ENCODE measurements at regions not wholly inside any gene's neighbourhood (a gene's known extent, or its start where the extent isn't known, plus 50 kb on each side); places are given as distances from the start of the nearest gene placed in this dataset.

GRCh38 chr5:167614294-167615021, 677.0 kb upstream of the WWC1 start:
- TF ChIP-seq SP1 (IDR thresholded peaks at IDR 0.05) (no peak), TAF1 (conservative IDR thresholded peaks at IDR 0.05) (no peak), JUND (IDR thresholded peaks at IDR 0.05) (no peak), FOXA2 (IDR thresholded peaks at IDR 0.05) (no peak), HNF4G (IDR thresholded peaks at IDR 0.05) (no peak), GABPA (IDR thresholded peaks at IDR 0.05 in 1 of 2, conservative IDR thresholded peaks at IDR 0.05 in 1 of 2) (no peak), ATF3 (IDR thresholded peaks at IDR 0.05) (no peak), FOXA1 (IDR thresholded peaks at IDR 0.05) (no peak), CTCF (IDR thresholded peaks at IDR 0.05; ENCODE audit: low read depth, low read length, missing input control) (no peak), YY1 (IDR thresholded peaks at IDR 0.05) (no peak), NR2F2 (IDR thresholded peaks at IDR 0.05) (no peak), RAD21 (IDR thresholded peaks at IDR 0.05) (no peak), MAX (IDR thresholded peaks at IDR 0.05) (no peak), HNF4A (conservative IDR thresholded peaks at IDR 0.05) (no peak), RXRA (IDR thresholded peaks at IDR 0.05) (no peak), EGR1 (IDR thresholded peaks at IDR 0.05; ENCODE audit: low read depth in 2 of 2) (no peak)
- TF ChIP-seq, protein P1, sequence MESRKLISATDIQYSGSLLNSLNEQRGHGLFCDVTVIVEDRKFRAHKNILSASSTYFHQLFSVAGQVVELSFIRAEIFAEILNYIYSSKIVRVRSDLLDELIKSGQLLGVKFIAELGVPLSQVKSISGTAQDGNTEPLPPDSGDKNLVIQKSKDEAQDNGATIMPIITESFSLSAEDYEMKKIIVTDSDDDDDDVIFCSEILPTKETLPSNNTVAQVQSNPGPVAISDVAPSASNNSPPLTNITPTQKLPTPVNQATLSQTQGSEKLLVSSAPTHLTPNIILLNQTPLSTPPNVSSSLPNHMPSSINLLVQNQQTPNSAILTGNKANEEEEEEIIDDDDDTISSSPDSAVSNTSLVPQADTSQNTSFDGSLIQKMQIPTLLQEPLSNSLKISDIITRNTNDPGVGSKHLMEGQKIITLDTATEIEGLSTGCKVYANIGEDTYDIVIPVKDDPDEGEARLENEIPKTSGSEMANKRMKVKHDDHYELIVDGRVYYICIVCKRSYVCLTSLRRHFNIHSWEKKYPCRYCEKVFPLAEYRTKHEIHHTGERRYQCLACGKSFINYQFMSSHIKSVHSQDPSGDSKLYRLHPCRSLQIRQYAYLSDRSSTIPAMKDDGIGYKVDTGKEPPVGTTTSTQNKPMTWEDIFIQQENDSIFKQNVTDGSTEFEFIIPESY (IDR thresholded peaks at IDR 0.05) = no peak
- Histone ChIP-seq H3K9me3 (ENCODE audit: control insufficient read depth in 4 of 4, low read length in 3 of 4) (no peaks in the 10 kb centered on the region), H3K27ac (ENCODE audit: low read depth in 1 of 2, low read length in 2 of 2) (no peak overlapping the region), H3K36me3 (ENCODE audit: control insufficient read depth in 4 of 4, insufficient read depth in 3 of 4, low read depth in 1 of 4, low read length in 3 of 4) (no peaks in the 10 kb centered on the region), H3K4me1 (ENCODE audit: control insufficient read depth in 4 of 4, insufficient read depth in 4 of 4, low read length in 3 of 4) (no peaks in the 10 kb centered on the region), H3K4me3 (ENCODE audit: low read depth in 1 of 3, low read length in 3 of 3) (no peak overlapping the region), H3K27me3 (ENCODE audit: control insufficient read depth in 4 of 4, insufficient read depth in 4 of 4, low read length in 3 of 4) (no peaks in the 10 kb centered on the region), H3K9ac (ENCODE audit: low read depth in 1 of 2, low read length in 2 of 2) (no peak overlapping the region)
- no peak for DNase-seq (ENCODE audit: low spot score)
- WGBS = 62% methylated on average over 8 of the region's 8 CpGs

DNA sequence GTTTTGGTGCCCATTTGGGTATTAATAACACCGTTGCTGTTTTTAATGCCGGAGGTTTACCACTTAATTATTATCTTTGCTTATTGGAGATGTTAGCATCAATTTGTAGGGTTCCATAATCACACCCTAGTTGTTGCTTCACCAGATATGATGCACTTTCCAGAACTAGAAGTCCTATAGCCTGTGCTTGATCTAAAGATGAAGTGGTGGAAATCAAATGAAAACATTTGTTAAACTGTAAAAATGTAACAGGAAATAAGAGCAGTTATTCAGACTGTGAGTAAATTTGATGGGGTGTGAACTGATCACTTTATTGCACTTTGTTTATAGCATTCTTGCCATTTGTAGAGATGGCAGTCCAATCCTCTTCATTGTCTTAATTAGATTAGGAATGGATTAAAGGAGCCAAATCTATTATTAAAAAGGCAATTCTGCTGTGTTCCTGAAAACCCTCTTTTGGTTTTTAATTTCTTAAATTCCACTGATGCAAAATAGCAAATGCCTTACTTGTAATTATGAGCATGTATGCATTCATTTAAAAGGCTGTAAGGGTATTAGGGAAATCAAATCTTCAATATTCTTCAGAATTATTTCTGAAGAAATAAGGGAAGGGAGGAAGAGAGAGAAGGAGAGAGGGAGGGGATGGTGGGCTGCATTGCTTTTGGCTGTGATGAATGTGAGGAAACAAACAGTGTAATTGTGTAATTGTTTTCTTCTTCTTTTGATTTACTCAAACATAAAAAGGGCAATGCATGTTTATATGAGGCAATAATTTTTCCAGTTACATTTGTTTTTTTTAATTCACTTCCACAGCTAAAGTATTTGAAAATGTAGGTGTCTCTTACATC, 675.2 kb upstream of the WWC1 start:
- no peak overlapping the region for H3K4me3 ChIP-seq (ENCODE audit: low read depth in 1 of 3, low read length in 3 of 3)
- WGBS = 32% methylated on average over 2 of the region's 2 CpGs
- no peaks in the 10 kb centered on the region for H3K9me3 ChIP-seq (ENCODE audit: control insufficient read depth in 4 of 4, low read length in 3 of 4)
- no peaks in the 10 kb centered on the region for H3K36me3 ChIP-seq (ENCODE audit: control insufficient read depth in 4 of 4, insufficient read depth in 3 of 4, low read depth in 1 of 4, low read length in 3 of 4)
- no peaks in the 10 kb centered on the region for H3K27me3 ChIP-seq (ENCODE audit: control insufficient read depth in 4 of 4, insufficient read depth in 4 of 4, low read length in 3 of 4)
- TF ChIP-seq JUND (IDR thresholded peaks at IDR 0.05) (no peak), RAD21 (IDR thresholded peaks at IDR 0.05) (no peak), MAX (IDR thresholded peaks at IDR 0.05) (no peak), EGR1 (IDR thresholded peaks at IDR 0.05; ENCODE audit: low read depth in 2 of 2) (no peak), SP1 (IDR thresholded peaks at IDR 0.05) (no peak), YY1 (IDR thresholded peaks at IDR 0.05) (no peak), RXRA (IDR thresholded peaks at IDR 0.05) (no peak), ATF3 (IDR thresholded peaks at IDR 0.05) (no peak), NR2F2 (IDR thresholded peaks at IDR 0.05) (no peak), GABPA (IDR thresholded peaks at IDR 0.05 in 1 of 2, conservative IDR thresholded peaks at IDR 0.05 in 1 of 2) (no peak)
- TF ChIP-seq, protein P2, sequence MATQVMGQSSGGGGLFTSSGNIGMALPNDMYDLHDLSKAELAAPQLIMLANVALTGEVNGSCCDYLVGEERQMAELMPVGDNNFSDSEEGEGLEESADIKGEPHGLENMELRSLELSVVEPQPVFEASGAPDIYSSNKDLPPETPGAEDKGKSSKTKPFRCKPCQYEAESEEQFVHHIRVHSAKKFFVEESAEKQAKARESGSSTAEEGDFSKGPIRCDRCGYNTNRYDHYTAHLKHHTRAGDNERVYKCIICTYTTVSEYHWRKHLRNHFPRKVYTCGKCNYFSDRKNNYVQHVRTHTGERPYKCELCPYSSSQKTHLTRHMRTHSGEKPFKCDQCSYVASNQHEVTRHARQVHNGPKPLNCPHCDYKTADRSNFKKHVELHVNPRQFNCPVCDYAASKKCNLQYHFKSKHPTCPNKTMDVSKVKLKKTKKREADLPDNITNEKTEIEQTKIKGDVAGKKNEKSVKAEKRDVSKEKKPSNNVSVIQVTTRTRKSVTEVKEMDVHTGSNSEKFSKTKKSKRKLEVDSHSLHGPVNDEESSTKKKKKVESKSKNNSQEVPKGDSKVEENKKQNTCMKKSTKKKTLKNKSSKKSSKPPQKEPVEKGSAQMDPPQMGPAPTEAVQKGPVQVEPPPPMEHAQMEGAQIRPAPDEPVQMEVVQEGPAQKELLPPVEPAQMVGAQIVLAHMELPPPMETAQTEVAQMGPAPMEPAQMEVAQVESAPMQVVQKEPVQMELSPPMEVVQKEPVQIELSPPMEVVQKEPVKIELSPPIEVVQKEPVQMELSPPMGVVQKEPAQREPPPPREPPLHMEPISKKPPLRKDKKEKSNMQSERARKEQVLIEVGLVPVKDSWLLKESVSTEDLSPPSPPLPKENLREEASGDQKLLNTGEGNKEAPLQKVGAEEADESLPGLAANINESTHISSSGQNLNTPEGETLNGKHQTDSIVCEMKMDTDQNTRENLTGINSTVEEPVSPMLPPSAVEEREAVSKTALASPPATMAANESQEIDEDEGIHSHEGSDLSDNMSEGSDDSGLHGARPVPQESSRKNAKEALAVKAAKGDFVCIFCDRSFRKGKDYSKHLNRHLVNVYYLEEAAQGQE (IDR thresholded peaks at IDR 0.05) = no peak
- H3K4me1 ChIP-seq (ENCODE audit: control insufficient read depth in 4 of 4, insufficient read depth in 4 of 4, low read length in 3 of 4) = no peaks in the 10 kb centered on the region
- DNase-seq (ENCODE audit: low spot score) = no peak
- H3K9ac ChIP-seq (ENCODE audit: low read depth in 1 of 2, low read length in 2 of 2) = no peak overlapping the region
- no peak overlapping the region for H3K27ac ChIP-seq (ENCODE audit: low read depth in 1 of 2, low read length in 2 of 2)

Data from liver (tissue), 8 donors.